ENCODE measurements at regions not wholly inside any gene's neighbourhood (a gene's known extent, or its start where the extent isn't known, plus 50 kb on each side); places are given as distances from the start of the nearest gene placed in this dataset.

GRCh38 chr5:39863926-39864552, 439.3 kb upstream of the DAB2 start:
- DNase-seq = no peak

- DNase-seq = no peak
These were observed 432.3 kb upstream of the DAB2 start for GRCh38 chr5:39857041-39857440.

GRCh38 chr5:39854771-39855410, 430.1 kb upstream of the DAB2 start:
- DNase-seq = no peak

- DNase-seq = no peak
These were observed 425.5 kb upstream of the DAB2 start for GRCh38 chr5:39850291-39850690.

GRCh38 chr5:39846144-39846543, 421.4 kb upstream of the DAB2 start:
- no peak for DNase-seq

- DNase-seq = no peak
These were observed 419.0 kb upstream of the DAB2 start for GRCh38 chr5:39843767-39844166.

GRCh38 chr5:39835371-39835770, 410.6 kb upstream of the DAB2 start:
- no peak for DNase-seq

GRCh38 chr5:39829441-39829840, 404.7 kb upstream of the DAB2 start:
- no peak for DNase-seq

GRCh38 chr5:39826051-39826450, 401.3 kb upstream of the DAB2 start:
- DNase-seq = no peak

- DNase-seq = no peak
These were observed 400.5 kb upstream of the DAB2 start for GRCh38 chr5:39825301-39825700.

- no peak for DNase-seq
These were observed 397.2 kb upstream of the DAB2 start for GRCh38 chr5:39822020-39822419.

- no peak for DNase-seq
These were observed 392.1 kb upstream of the DAB2 start for GRCh38 chr5:39816866-39817265.

- no peak for DNase-seq
These were observed 391.5 kb upstream of the DAB2 start for GRCh38 chr5:39816156-39816845.

- DNase-seq = no peak
These were observed 390.9 kb upstream of the DAB2 start for GRCh38 chr5:39815711-39816110.

GRCh38 chr5:39811381-39811780, 386.6 kb upstream of the DAB2 start:
- DNase-seq = no peak

GRCh38 chr5:39808656-39809055, 383.9 kb upstream of the DAB2 start:
- DNase-seq = no peak

- no peak for DNase-seq
These were observed 376.5 kb upstream of the DAB2 start for GRCh38 chr5:39801306-39801705.

GRCh38 chr5:39800042-39800601, 375.3 kb upstream of the DAB2 start:
- no peak for DNase-seq

GRCh38 chr5:39799242-39799641, 374.5 kb upstream of the DAB2 start:
- DNase-seq = no peak

GRCh38 chr5:39794513-39795210, 369.9 kb upstream of the DAB2 start:
- DNase-seq = no peak

- no peak for DNase-seq
These were observed 360.6 kb upstream of the DAB2 start for GRCh38 chr5:39785410-39785809.

GRCh38 chr5:39783756-39784421, 359.1 kb upstream of the DAB2 start:
- no peak for DNase-seq

GRCh38 chr5:39780347-39780746, 355.6 kb upstream of the DAB2 start:
- no peak for DNase-seq

Data from CD4-positive, alpha-beta T cell treated with Interleukin-1 beta for 1 hour (primary cell).